NCI-H1436 treated with DMSO at 0.1 percent for 48 hours (cell line): ENCODE measurements at regions not wholly inside any gene's neighbourhood (a gene's known extent, or its start where the extent isn't known, plus 50 kb on each side); places are given as distances from the start of the nearest gene placed in this dataset.
A peak's percentile ranks its signal among the peaks of the same experiment; 100 is the strongest.
"Not testable (repeated sequence)": the region's sequence is repeated elsewhere in the genome, so short reads cannot be mapped to it uniquely, and the experiment has no call there.

Experiments used
- DNase-seq: peaks from one replicate; lab custom pipeline; 2025; lab: John Stamatoyannopoulos, UW

GRCh38 chr2:131671841-131672470 is 144.3 kb downstream of the CCDC74A start:
- not testable (repeated sequence) for DNase-seq

- DNase-seq = not testable (repeated sequence)
These were observed 145.0 kb downstream of the CCDC74A start for GRCh38 chr2:131672471-131673399.

GRCh38 chr2:131673400-131674173 is 145.9 kb downstream of the CCDC74A start:
- no peak for DNase-seq

- DNase-seq = no peak
These were observed 146.5 kb downstream of the CCDC74A start for GRCh38 chr2:131674174-131674507.

- DNase-seq = not testable (repeated sequence)
These were observed 154.0 kb downstream of the CCDC74A start for GRCh38 chr2:131681611-131682121.

GRCh38 chr2:131682122-131682944 is 154.6 kb downstream of the CCDC74A start:
- DNase-seq = peak; percentile 19

GRCh38 chr2:131682945-131683330 is 155.2 kb downstream of the CCDC74A start:
- not testable (repeated sequence) for DNase-seq

GRCh38 chr2:131684631-131685316 is 157.1 kb downstream of the CCDC74A start:
- DNase-seq = not testable (repeated sequence)

- DNase-seq = not testable (repeated sequence)
These were observed 158.6 kb downstream of the CCDC74A start for GRCh38 chr2:131686164-131686893.

- DNase-seq = not testable (repeated sequence)
These were observed 159.2 kb downstream of the CCDC74A start for GRCh38 chr2:131686894-131687238.

GRCh38 chr2:131689066-131689465 is 161.4 kb downstream of the CCDC74A start:
- not testable (repeated sequence) for DNase-seq

- DNase-seq = not testable (repeated sequence)
These were observed 183.6 kb downstream of the CCDC74A start for GRCh38 chr2:131711268-131711667.

GRCh38 chr2:131717907-131718306 is 190.2 kb downstream of the CCDC74A start:
- DNase-seq = not testable (repeated sequence)

GRCh38 chr2:131721163-131721562 is 193.5 kb downstream of the CCDC74A start:
- DNase-seq = not testable (repeated sequence)

GRCh38 chr2:131722256-131722655 is 194.6 kb downstream of the CCDC74A start:
- DNase-seq = not testable (repeated sequence)

GRCh38 chr2:131724019-131724418 is 196.3 kb downstream of the CCDC74A start:
- DNase-seq = no peak

- not testable (repeated sequence) for DNase-seq
These were observed 200.8 kb downstream of the CCDC74A start for GRCh38 chr2:131728451-131728850.

GRCh38 chr2:131733530-131733929 is 205.8 kb downstream of the CCDC74A start:
- not testable (repeated sequence) for DNase-seq

- not testable (repeated sequence) for DNase-seq
These were observed 208.7 kb downstream of the CCDC74A start for GRCh38 chr2:131736406-131736805.

- DNase-seq = not testable (repeated sequence)
These were observed 210.8 kb downstream of the CCDC74A start for GRCh38 chr2:131738533-131738932.
